ENCODE measurements at regions not wholly inside any gene's neighbourhood (a gene's known extent, or its start where the extent isn't known, plus 50 kb on each side); places are given as distances from the start of the nearest gene placed in this dataset.

DNA sequence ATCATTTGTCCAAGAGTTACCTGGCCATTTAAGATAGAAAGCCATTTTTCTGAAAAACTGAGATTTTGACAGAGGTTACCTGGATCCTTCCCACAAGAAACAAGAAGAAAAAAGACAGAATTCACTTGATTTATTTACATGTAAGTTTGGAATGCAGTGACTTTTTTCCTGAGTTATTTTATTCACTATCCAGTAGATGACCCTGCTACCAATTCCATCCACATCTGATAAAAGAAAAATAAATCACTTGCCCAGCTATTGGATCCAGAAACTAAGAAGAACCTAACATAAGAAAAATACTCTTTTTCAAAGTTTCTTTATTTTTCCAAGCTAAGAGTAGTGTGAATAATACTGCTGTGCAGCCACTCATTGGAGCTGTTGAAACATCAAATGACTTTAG is 275.2 kb downstream of the CETN3 start:
- H3K4ac ChIP-seq (replicated peaks; ENCODE audit: insufficient read length, low read depth, low read length) = no peak overlapping the region
- no peak overlapping the region for H2AK5ac ChIP-seq (ENCODE audit: low read depth, low read length)
- no peak overlapping the region for H4K5ac ChIP-seq (ENCODE audit: insufficient read length, low read depth, low read length)
- TF ChIP-seq, protein P1, sequence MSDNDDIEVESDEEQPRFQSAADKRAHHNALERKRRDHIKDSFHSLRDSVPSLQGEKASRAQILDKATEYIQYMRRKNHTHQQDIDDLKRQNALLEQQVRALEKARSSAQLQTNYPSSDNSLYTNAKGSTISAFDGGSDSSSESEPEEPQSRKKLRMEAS (IDR thresholded peaks at IDR 0.05) = no peak
- no peak for TF ChIP-seq SUZ12 (IDR thresholded peaks at IDR 0.05; ENCODE audit: low read length)
- TF ChIP-seq BACH1 (IDR thresholded peaks at IDR 0.05; ENCODE audit: low read length) = no peak
- no peak for TF ChIP-seq YY1 (IDR thresholded peaks at IDR 0.05; ENCODE audit: low read depth, low read length)
- no peak for TF ChIP-seq CTBP2 (IDR thresholded peaks at IDR 0.05; ENCODE audit: borderline replicate concordance, insufficient read depth, insufficient read length, low read length)
- TF ChIP-seq CHD1 (IDR thresholded peaks at IDR 0.05; ENCODE audit: low read depth, low read length) = no peak
- TF ChIP-seq SP4 (IDR thresholded peaks at IDR 0.05; ENCODE audit: low read length) = no peak
- no peak for TF ChIP-seq ZNF274 (IDR thresholded peaks at IDR 0.05; ENCODE audit: borderline replicate concordance, extremely low read depth, low read length)
- no peak overlapping the region for H3K4me2 ChIP-seq (ENCODE audit: insufficient read depth in 1 of 2, low read depth in 2 of 2, low read length in 2 of 2)
- H3K56ac ChIP-seq (replicated peaks; ENCODE audit: insufficient read length, low read depth, low read length) = no peak overlapping the region
- no peak overlapping the region for H3K9ac ChIP-seq (replicated peaks in 1 of 4; ENCODE audit: extremely low read depth in 1 of 4, low read depth in 3 of 4, low read length in 3 of 4)
- no peak overlapping the region for H2BK12ac ChIP-seq (ENCODE audit: low read depth, low read length)
- no peaks in the 10 kb centered on the region for H3K9me3 ChIP-seq (ENCODE audit: insufficient read depth in 2 of 2, low read depth in 1 of 2, low read length in 1 of 2)
- no peak overlapping the region for H2BK20ac ChIP-seq (ENCODE audit: low read length)
- no peak overlapping the region for H2BK120ac ChIP-seq (replicated peaks; ENCODE audit: low read depth, low read length)
- no peaks in the 10 kb centered on the region for H4K20me1 ChIP-seq (replicated peaks in 1 of 2; ENCODE audit: control insufficient read depth in 1 of 2, insufficient read depth in 2 of 2, low read length in 2 of 2)
- no peak overlapping the region for H2BK15ac ChIP-seq (ENCODE audit: low read length)
- H3K4me1 ChIP-seq (replicated peaks in 1 of 4; ENCODE audit: control insufficient read depth in 3 of 4, insufficient read depth in 4 of 4, low read length in 3 of 4) = peaks cover 0 to 2% (median 1%) of the 10 kb centered on the region in 4 experiments; a peak in 3 of 7 replicates
- CTCF ChIA-PET (ENCODE audit: partially characterized antibody) = interaction anchor here (0.8 to 5.0 kb wide), 7 partner anchors 9 to 143 kb away, joined by 3 to 41 read pairs (median 3); no protein-coding TSS in a partner anchor
- no peak overlapping the region for H3K23ac ChIP-seq (ENCODE audit: insufficient read length)
- H3K14ac ChIP-seq (ENCODE audit: insufficient read length) = no peak overlapping the region
- H3K36me3 ChIP-seq (ENCODE audit: control insufficient read depth in 2 of 4, insufficient read depth in 4 of 4, low read length in 3 of 4) = no peaks in the 10 kb centered on the region
- H4K8ac ChIP-seq (ENCODE audit: extremely low read depth, insufficient read depth, low read length) = no peak overlapping the region
- no peak overlapping the region for H3K27ac ChIP-seq (ENCODE audit: low read depth, low read length)
- no peaks in the 10 kb centered on the region for H3K79me2 ChIP-seq (ENCODE audit: control insufficient read depth in 1 of 2, insufficient read depth in 2 of 2, low read length in 2 of 2)
- no peaks in the 10 kb centered on the region for H3K23me2 ChIP-seq (ENCODE audit: low read depth, low read length)
- H3K18ac ChIP-seq (ENCODE audit: extremely low read depth, low read length) = no peak overlapping the region
- H2BK5ac ChIP-seq (ENCODE audit: low read depth, low read length) = no peak overlapping the region
- H3K27me3 ChIP-seq (replicated peaks in 1 of 4; ENCODE audit: control insufficient read depth in 3 of 4, extremely low read depth in 1 of 4, insufficient read depth in 3 of 4, low read length in 3 of 4) = no peaks in the 10 kb centered on the region
- FAIRE-seq (no peak), DNase-seq (ENCODE audit: low read depth in 1 of 2, low spot score in 2 of 2) (no peak)
- H4K91ac ChIP-seq (replicated peaks; ENCODE audit: insufficient read length, low read length) = no peak overlapping the region
- no peaks in the 10 kb centered on the region for H3K79me1 ChIP-seq (ENCODE audit: low read depth, low read length)
- no peak overlapping the region for H2AFZ ChIP-seq (ENCODE audit: low read length)
- POLR2A ChIA-PET (ENCODE audit: partially characterized antibody) = interaction anchor here (0.9 kb wide), 1 partner anchor 51 kb away, joined by 3 read pairs; no protein-coding TSS in a partner anchor
- H3K4me3 ChIP-seq (ENCODE audit: extremely low read depth in 1 of 4, insufficient read depth in 2 of 4, low read depth in 3 of 4, low read length in 4 of 4) = no peak overlapping the region
